ENCODE measurements at regions not wholly inside any gene's neighbourhood (a gene's known extent, or its start where the extent isn't known, plus 50 kb on each side); places are given as distances from the start of the nearest gene placed in this dataset.
"Not testable (repeated sequence)": the region's sequence is repeated elsewhere in the genome, so short reads cannot be mapped to it uniquely, and the experiment has no call there.

DNA sequence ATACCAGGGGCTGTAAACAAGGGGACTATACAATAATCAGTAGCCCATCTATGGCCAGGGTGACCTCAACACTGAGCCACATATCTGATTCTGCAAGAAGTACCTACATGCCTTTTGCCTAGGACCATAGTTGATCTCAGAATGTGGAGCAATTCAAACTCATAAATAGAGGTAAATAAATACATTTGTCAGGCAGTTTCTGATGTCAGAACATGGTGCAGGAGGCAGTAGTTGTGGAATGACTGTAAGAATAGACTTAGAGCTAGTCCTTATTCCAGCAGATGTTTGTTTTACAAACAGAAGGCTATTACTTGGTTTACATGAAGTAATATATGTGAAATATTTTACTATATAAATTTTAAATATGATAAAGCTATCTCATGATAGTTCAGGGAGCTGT lies 330.7 kb upstream of the DAB2 start:
- no peak for DNase-seq (ENCODE audit: low read depth)
- TF ChIP-seq, protein P1, sequence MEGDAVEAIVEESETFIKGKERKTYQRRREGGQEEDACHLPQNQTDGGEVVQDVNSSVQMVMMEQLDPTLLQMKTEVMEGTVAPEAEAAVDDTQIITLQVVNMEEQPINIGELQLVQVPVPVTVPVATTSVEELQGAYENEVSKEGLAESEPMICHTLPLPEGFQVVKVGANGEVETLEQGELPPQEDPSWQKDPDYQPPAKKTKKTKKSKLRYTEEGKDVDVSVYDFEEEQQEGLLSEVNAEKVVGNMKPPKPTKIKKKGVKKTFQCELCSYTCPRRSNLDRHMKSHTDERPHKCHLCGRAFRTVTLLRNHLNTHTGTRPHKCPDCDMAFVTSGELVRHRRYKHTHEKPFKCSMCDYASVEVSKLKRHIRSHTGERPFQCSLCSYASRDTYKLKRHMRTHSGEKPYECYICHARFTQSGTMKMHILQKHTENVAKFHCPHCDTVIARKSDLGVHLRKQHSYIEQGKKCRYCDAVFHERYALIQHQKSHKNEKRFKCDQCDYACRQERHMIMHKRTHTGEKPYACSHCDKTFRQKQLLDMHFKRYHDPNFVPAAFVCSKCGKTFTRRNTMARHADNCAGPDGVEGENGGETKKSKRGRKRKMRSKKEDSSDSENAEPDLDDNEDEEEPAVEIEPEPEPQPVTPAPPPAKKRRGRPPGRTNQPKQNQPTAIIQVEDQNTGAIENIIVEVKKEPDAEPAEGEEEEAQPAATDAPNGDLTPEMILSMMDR (IDR thresholded peaks at IDR 0.05; ENCODE audit: insufficient read depth, low read length): no peak

DNA sequence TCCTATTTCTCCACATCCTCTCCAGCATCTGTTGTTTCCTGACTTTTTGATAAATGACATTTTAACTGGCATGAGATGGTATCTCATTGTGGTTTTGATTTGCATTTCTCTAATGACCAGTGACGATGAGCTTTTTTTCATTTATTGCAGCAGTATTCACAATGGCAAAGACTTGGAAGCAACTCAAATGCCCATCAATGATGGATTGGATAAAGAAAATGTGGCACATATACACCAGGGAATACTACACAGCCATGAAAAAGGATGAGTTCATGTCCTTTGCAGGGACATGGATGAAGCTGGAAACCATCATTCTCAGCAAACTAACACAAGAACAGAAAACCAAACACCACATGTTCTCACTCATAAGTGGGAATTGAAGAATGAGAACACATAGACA lies 329.0 kb upstream of the DAB2 start:
- not testable (repeated sequence) for DNase-seq (ENCODE audit: low read depth); H3K4me3 ChIP-seq (ENCODE audit: low read depth, low read length)

More for the DNA sequence above, 330.7 kb upstream of the DAB2 start:
- H3K4me3 ChIP-seq (ENCODE audit: low read depth, low read length): no peak overlapping the region

- no peak for DNase-seq (ENCODE audit: low read depth)
- TF ChIP-seq, protein P1 (IDR thresholded peaks at IDR 0.05; ENCODE audit: insufficient read depth, low read length): no peak
- no peak overlapping the region for H3K4me3 ChIP-seq (ENCODE audit: low read depth, low read length)
Measured at GRCh38 chr5:39750661-39751060, 325.9 kb upstream of the DAB2 start.

- H3K4me3 ChIP-seq (ENCODE audit: low read depth, low read length): no peak overlapping the region
- TF ChIP-seq, protein P1 (IDR thresholded peaks at IDR 0.05; ENCODE audit: insufficient read depth, low read length): no peak
- no peak for DNase-seq (ENCODE audit: low read depth)
Measured at GRCh38 chr5:39742916-39743315, 318.1 kb upstream of the DAB2 start.

DNA sequence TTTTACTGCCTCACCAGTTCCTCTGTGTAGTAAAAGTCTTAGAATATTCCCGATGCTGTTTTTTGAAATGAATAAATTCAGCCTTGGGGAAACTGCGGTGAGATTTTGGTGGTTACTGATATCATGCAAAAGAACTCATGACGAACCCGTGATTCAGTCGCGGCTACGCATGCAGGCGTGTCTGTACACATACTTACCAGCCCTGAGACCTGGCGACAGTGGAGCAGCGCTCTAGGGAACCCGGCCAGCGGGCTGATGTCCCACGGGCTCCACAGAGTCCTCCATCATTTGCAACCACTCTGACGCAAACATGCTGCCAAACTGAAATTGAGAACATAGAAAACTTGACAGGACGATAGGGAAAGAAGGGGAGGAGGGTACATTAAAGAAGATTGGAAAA lies 315.6 kb upstream of the DAB2 start:
- TF ChIP-seq, protein P1 (IDR thresholded peaks at IDR 0.05; ENCODE audit: insufficient read depth, low read length): no peak
- DNase-seq (ENCODE audit: low read depth): no peak
- no peak overlapping the region for H3K4me3 ChIP-seq (ENCODE audit: low read depth, low read length)

DNA sequence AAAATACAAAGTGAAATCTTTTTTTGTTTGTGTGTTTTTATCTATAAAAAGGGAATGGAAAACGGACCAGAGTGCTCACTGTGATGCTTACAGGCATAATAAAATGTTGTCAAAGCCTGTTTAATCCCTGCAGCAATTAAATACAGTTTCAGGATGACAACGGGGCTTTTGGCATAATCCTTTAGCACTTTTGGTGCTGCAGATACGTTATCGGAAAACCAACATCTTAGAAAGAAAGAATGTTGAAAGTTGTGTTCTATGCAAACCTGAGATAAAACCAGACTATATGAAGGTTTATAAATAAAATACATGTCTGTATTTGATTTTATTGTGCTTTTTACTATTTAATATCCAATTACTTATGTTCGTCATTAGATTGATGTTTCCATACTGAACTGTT lies 307.4 kb upstream of the DAB2 start:
- no peak for DNase-seq (ENCODE audit: low read depth)
- TF ChIP-seq, protein P1 (IDR thresholded peaks at IDR 0.05; ENCODE audit: insufficient read depth, low read length): no peak
- H3K4me3 ChIP-seq (ENCODE audit: low read depth, low read length): no peak overlapping the region

- TF ChIP-seq, protein P1 (IDR thresholded peaks at IDR 0.05; ENCODE audit: insufficient read depth, low read length): no peak
- no peak for DNase-seq (ENCODE audit: low read depth)
- H3K4me3 ChIP-seq (ENCODE audit: low read depth, low read length): no peak overlapping the region
Measured at GRCh38 chr5:39730699-39731098, 305.9 kb upstream of the DAB2 start.

Measured in fibroblast of the aortic adventitia (primary cell).